SU-DHL-6 (cell line): ENCODE measurements at regions not wholly inside any gene's neighbourhood (a gene's known extent, or its start where the extent isn't known, plus 50 kb on each side); places are given as distances from the start of the nearest gene placed in this dataset.

Experiments used
- CTCF ChIP-seq: fragments of 200-600 bp; sonication (generic); IDR thresholded peaks from one replicate; pipeline ENCODE4 v1.5.1; 2017; ENCODE audit warnings: antibody characterized with exemption, mild to moderate bottlenecking, low read length, moderate library complexity; ENCODE audit not compliant: insufficient read depth, poor library complexity, severe bottlenecking
- EZH2phosphoT487 ChIP-seq: fragments of 200-600 bp; sonication (generic), shearing (Covaris generic); conservative IDR thresholded peaks from 2 replicates; pipeline ENCODE4 v1.6.1; 2018; ENCODE audit warnings: mild to moderate bottlenecking, antibody characterized with exemption, low read length, moderate library complexity, mixed read lengths

GRCh38 chr1:194487172-194487571 lies 1300.8 kb upstream of the B3GALT2 start:
- TF ChIP-seq CTCF (no peak), EZH2phosphoT487 (no peak)
